ENCODE measurements at regions not wholly inside any gene's neighbourhood (a gene's known extent, or its start where the extent isn't known, plus 50 kb on each side); places are given as distances from the start of the nearest gene placed in this dataset.

DNA sequence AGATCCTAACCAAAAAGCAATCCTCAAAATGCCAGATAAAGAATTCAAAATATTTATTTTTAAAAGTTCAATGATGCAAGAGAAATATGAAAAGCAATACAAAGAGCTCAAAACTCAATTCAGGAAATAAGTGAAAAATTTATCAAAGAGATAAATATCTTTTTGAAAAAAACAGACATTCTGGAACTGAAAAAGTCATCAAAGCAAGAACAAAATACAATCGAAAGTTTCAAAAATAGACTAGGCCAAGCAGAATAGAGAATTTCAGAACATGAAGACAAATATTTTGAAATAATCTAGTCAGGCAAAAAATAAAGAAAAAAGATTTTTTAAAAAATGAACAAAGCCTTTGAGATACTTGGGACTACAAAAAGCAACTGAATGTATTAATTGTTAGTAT is 83.4 kb upstream of the STT3B start:
- no peaks in the 10 kb centered on the region for H4K20me1 ChIP-seq (replicated peaks; ENCODE audit: control insufficient read depth, extremely low read depth, insufficient read depth, low read length)
- H3K36me3 ChIP-seq (ENCODE audit: control insufficient read depth in 2 of 2, extremely low read depth in 1 of 2, insufficient read depth in 2 of 2, low read length in 2 of 2), result no peaks in the 10 kb centered on the region
- ChIA-PET CTCF (interaction anchor here (0.9 to 1.4 kb wide), 4 partner anchors 11 to 317 kb away, joined by 3 to 4 read pairs (median 4); no protein-coding TSS in a partner anchor), POLR2A (no interaction called here)
- H3K27ac ChIP-seq (ENCODE audit: insufficient read depth, low read depth, low read length), result no peak overlapping the region
- no peaks in the 10 kb centered on the region for H3K79me2 ChIP-seq (ENCODE audit: control insufficient read depth, insufficient read depth, low read length)
- FAIRE-seq (no peak), DNase-seq (ENCODE audit: low read depth, low spot score) (no peak)
- intact Hi-C loops (cut with micrococcal nuclease), result loop anchor here (10.0 kb wide), 2 partner anchors 315 to 515 kb away; no protein-coding TSS in a partner anchor
- no peaks in the 10 kb centered on the region for H3K9me1 ChIP-seq (replicated peaks; ENCODE audit: control insufficient read depth, extremely low read depth, insufficient read depth, low read length)
- no TSS peak for BruUV-seq (replicated peaks)
- dilution Hi-C loops (cut with MboI; ENCODE audit: extremely low pct_ligation_motif_present, low sequenced_read_pairs), result no loop called here
- H3K27me3 ChIP-seq (ENCODE audit: control insufficient read depth in 2 of 2, insufficient read depth in 2 of 2, low read length in 2 of 2), result no peaks in the 10 kb centered on the region
- no peak overlapping the region for H3K4me3 ChIP-seq (replicated peaks in 1 of 3; ENCODE audit: insufficient read depth in 1 of 3, low read depth in 1 of 3, low read length in 3 of 3)
- H3K9me3 ChIP-seq (replicated peaks; ENCODE audit: control insufficient read depth, insufficient read depth, low read length), result no peaks in the 10 kb centered on the region
- H3K4me1 ChIP-seq (ENCODE audit: control insufficient read depth, extremely low read depth, insufficient read depth, low read length), result no peaks in the 10 kb centered on the region
- no peak overlapping the region for H3K9ac ChIP-seq (replicated peaks; ENCODE audit: extremely low read depth, insufficient read depth, low read length)
- no peak overlapping the region for H3K4me2 ChIP-seq (ENCODE audit: insufficient read depth, low read length)
- TF ChIP-seq GATA2 (IDR thresholded peaks at IDR 0.05; ENCODE audit: insufficient read depth, insufficient read length, low read depth, low read length), result no peak
- TF ChIP-seq, protein P1, sequence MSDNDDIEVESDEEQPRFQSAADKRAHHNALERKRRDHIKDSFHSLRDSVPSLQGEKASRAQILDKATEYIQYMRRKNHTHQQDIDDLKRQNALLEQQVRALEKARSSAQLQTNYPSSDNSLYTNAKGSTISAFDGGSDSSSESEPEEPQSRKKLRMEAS (IDR thresholded peaks at IDR 0.05; ENCODE audit: insufficient read depth, insufficient read length), result no peak
- no peak for TF ChIP-seq POLR2A (IDR thresholded peaks at IDR 0.05; ENCODE audit: low read depth, low read length)
- TF ChIP-seq JUN (IDR thresholded peaks at IDR 0.05; ENCODE audit: borderline replicate concordance, insufficient read depth, insufficient read length, low read depth), result no peak
- no peak for TF ChIP-seq FOS (IDR thresholded peaks at IDR 0.05; ENCODE audit: borderline replicate concordance, insufficient read depth, low read length)
- no peak for TF ChIP-seq MYC (IDR thresholded peaks at IDR 0.05; ENCODE audit: low read depth, low read length)
- TF ChIP-seq, protein P2, sequence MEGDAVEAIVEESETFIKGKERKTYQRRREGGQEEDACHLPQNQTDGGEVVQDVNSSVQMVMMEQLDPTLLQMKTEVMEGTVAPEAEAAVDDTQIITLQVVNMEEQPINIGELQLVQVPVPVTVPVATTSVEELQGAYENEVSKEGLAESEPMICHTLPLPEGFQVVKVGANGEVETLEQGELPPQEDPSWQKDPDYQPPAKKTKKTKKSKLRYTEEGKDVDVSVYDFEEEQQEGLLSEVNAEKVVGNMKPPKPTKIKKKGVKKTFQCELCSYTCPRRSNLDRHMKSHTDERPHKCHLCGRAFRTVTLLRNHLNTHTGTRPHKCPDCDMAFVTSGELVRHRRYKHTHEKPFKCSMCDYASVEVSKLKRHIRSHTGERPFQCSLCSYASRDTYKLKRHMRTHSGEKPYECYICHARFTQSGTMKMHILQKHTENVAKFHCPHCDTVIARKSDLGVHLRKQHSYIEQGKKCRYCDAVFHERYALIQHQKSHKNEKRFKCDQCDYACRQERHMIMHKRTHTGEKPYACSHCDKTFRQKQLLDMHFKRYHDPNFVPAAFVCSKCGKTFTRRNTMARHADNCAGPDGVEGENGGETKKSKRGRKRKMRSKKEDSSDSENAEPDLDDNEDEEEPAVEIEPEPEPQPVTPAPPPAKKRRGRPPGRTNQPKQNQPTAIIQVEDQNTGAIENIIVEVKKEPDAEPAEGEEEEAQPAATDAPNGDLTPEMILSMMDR (IDR thresholded peaks at IDR 0.05; ENCODE audit: extremely low read depth in 1 of 2, insufficient read depth in 1 of 2, low read depth in 1 of 2, low read length in 2 of 2), result no peak
- no peak for TF ChIP-seq EZH2 (IDR thresholded peaks at IDR 0.05; ENCODE audit: borderline replicate concordance, low read depth, low read length, severe bottlenecking)
- no peak overlapping the region for H2AFZ ChIP-seq (ENCODE audit: low read depth, low read length)

Measured in endothelial cell of umbilical vein (primary cell).